HCT116 (cell line): ENCODE measurements at regions not wholly inside any gene's neighbourhood (a gene's known extent, or its start where the extent isn't known, plus 50 kb on each side); places are given as distances from the start of the nearest gene placed in this dataset.

Source experiments
- ATAC-seq: fragments of 200-7000 bp; cut with Tn5 transposase; 2 replicates; pipeline ENCODE4 v1.9.1; 2020; ENCODE audit warnings: mild to moderate bottlenecking, moderate library complexity
- BruUV-seq: library from RNA; stranded (reverse); fragments of 400-500 nt; replicated peaks from 2 replicates; lab custom pipeline; 2021; lab: Mats Ljungman, UMichigan
- CTCF ChIA-PET: fragments of 300-600 bp; sonication (Branson Sonifier 250); formaldehyde crosslinking; loops from one replicate; lab custom pipeline; 2021; ENCODE audit warnings: antibody characterized with exemption; lab: Charles Lee
- POLR2A ChIA-PET: fragments of 300-600, 350-600 bp; sonication (Branson Sonifier 250); formaldehyde crosslinking; loops from one replicate; lab custom pipeline; 2021; ENCODE audit warnings: antibody characterized with exemption; lab: Charles Lee
- RAD21 ChIA-PET, 2 experiments: fragments of 300-600 bp; sonication (Branson Sonifier 250); formaldehyde crosslinking; loops; one replicate each; lab custom pipeline; 2023; ENCODE audit warnings: low total read pairs in 2 of 2; ENCODE audit not compliant: uncharacterized antibody in 2 of 2, unreplicated experiment in 2 of 2, low non-redundant PET in 1 of 2; lab: Charles Lee
- DNase-seq: peaks from one replicate; pipeline ENCODE4 v3.0.0-alpha.2; 2010; ENCODE audit warnings: low read depth, low spot score
- H2AFZ ChIP-seq: fragments of 200-600 bp; shearing (Covaris generic), sonication (generic); 2 replicates; pipeline ENCODE4 v1.6.1; 2017; ENCODE audit warnings: low read depth, mixed run types, mixed read lengths, antibody characterized with exemption, low read length; ENCODE audit not compliant: poor library complexity, severe bottlenecking
- H3K27ac ChIP-seq: 2 replicates; pipeline ENCODE4 v1.5.1; 2012; ENCODE audit warnings: low read depth, low read length
- H3K27me3 ChIP-seq: fragments of 200-600 bp; sonication (generic); 2 replicates; pipeline ENCODE4 v1.6.1; 2016; ENCODE audit warnings: mixed run types, low read length, mixed read lengths; ENCODE audit not compliant: insufficient read depth
- H3K36me3 ChIP-seq, 2 experiments: fragments of 200-500 bp in 1 of 2; fragments of 200-600 bp in 1 of 2; sonication (Bioruptor generic) in 1 of 2; sonication (generic) in 1 of 2; 2 replicates each; pipeline versions ENCODE4 v1.5.1 to v1.6.1; 2014 to 2016; ENCODE audit warnings: low read length in 2 of 2, inconsistent platforms in 1 of 2, mixed read lengths in 1 of 2, mixed run types in 1 of 2; ENCODE audit not compliant: insufficient read depth in 2 of 2, control insufficient read depth in 1 of 2
- H3K4me1 ChIP-seq, 2 experiments: fragments of 200-600 bp in 1 of 2; sonication (generic) in 1 of 2; 2 replicates each; pipeline versions ENCODE4 v1.5.1 to v1.6.1; 2012 to 2017; ENCODE audit warnings: low read length in 2 of 2, inconsistent platforms in 1 of 2, mild to moderate bottlenecking in 1 of 2, mixed read lengths in 1 of 2, mixed run types in 1 of 2, moderate library complexity in 1 of 2; ENCODE audit not compliant: insufficient read depth in 2 of 2, control insufficient read depth in 1 of 2
- H3K4me2 ChIP-seq: fragments of 200-600 bp; sonication (generic); 2 replicates; pipeline ENCODE4 v1.6.1; 2017; ENCODE audit warnings: mixed run types, low read length, mixed read lengths
- H3K4me3 ChIP-seq, 2 experiments: fragments of 200-600 bp in 1 of 2; sonication (generic) in 1 of 2; replicated peaks in 1 of 2; 2 replicates each; pipeline ENCODE4 v1.5.1; 2011 to 2016; ENCODE audit warnings: low read length in 2 of 2, control low read depth in 1 of 2, low read depth in 1 of 2, mild to moderate bottlenecking in 1 of 2, mixed read lengths in 1 of 2, mixed run types in 1 of 2
- H3K79me2 ChIP-seq: fragments of 200-600 bp; sonication (generic); 2 replicates; pipeline ENCODE4 v1.6.1; 2017; ENCODE audit warnings: mild to moderate bottlenecking, mixed run types, low read length, moderate library complexity, mixed read lengths; ENCODE audit not compliant: insufficient read depth
- H3K9ac ChIP-seq: fragments of 200-600 bp; sonication (generic); 2 replicates; pipeline ENCODE4 v1.6.1; 2016; ENCODE audit warnings: low read length, mixed read lengths
- H3K9me2 ChIP-seq: fragments of 200-600 bp; sonication (generic), shearing (Covaris generic); 2 replicates; pipeline ENCODE4 v1.6.1; 2017; ENCODE audit warnings: mixed run types, mild to moderate bottlenecking, moderate library complexity; ENCODE audit not compliant: insufficient read depth
- H3K9me3 ChIP-seq, 2 experiments: fragments of 200-500 bp in 1 of 2; fragments of 200-600 bp in 1 of 2; sonication (Bioruptor generic) in 1 of 2; sonication (generic) in 1 of 2; 2 replicates each; pipeline ENCODE4 v1.6.1; 2014 to 2017; ENCODE audit warnings: low read length in 2 of 2, mixed read lengths in 2 of 2, inconsistent platforms in 1 of 2, low read depth in 1 of 2, mild to moderate bottlenecking in 1 of 2, mixed run types in 1 of 2, moderate library complexity in 1 of 2; ENCODE audit not compliant: control insufficient read depth in 1 of 2, insufficient read depth in 1 of 2
- H4K20me1 ChIP-seq: fragments of 200-600 bp; sonication (generic), shearing (Covaris generic); 2 replicates; pipeline ENCODE4 v1.6.1; 2017; ENCODE audit warnings: mixed run types, mild to moderate bottlenecking, moderate library complexity; ENCODE audit not compliant: insufficient read depth
- CBX3 ChIP-seq: IDR thresholded peaks from 2 replicates; pipeline ENCODE4 v1.6.1; 2012; ENCODE audit warnings: low read depth
- CEBPB ChIP-seq: IDR thresholded peaks from 2 replicates; pipeline ENCODE4 v1.6.1; 2012; ENCODE audit warnings: low read depth
- CTCF ChIP-seq, 3 experiments: fragments of 200-600 bp in 1 of 3; sonication (generic) in 1 of 3; IDR thresholded peaks in 2 of 3; conservative IDR thresholded peaks in 1 of 3; 2 replicates each; pipeline ENCODE4 v1.5.1; 2012 to 2017; ENCODE audit warnings: low read depth in 2 of 3, low read length in 2 of 3, antibody characterized with exemption in 1 of 3, borderline replicate concordance in 1 of 3, control low read depth in 1 of 3, mild to moderate bottlenecking in 1 of 3, mixed read lengths in 1 of 3, mixed run types in 1 of 3, moderate library complexity in 1 of 3; ENCODE audit not compliant: insufficient read depth in 1 of 3
- EGR1 ChIP-seq: IDR thresholded peaks from 2 replicates; pipeline ENCODE4 v1.6.1; 2012; ENCODE audit warnings: low read depth
- EZH2 ChIP-seq: fragments of 200-600 bp; sonication (generic); IDR thresholded peaks from 2 replicates; pipeline ENCODE4 v1.6.1; 2017; ENCODE audit warnings: antibody characterized with exemption, mixed run types
- EZH2phosphoT487 ChIP-seq: fragments of 200-600 bp; IDR thresholded peaks from 2 replicates; pipeline ENCODE4 v1.6.1; 2018; ENCODE audit warnings: antibody characterized with exemption, borderline replicate concordance
- JUND ChIP-seq: IDR thresholded peaks from 2 replicates; pipeline ENCODE4 v1.6.1; 2012
- POLR2A ChIP-seq: IDR thresholded peaks from 2 replicates; pipeline ENCODE4 v1.7.0; 2011; ENCODE audit warnings: borderline replicate concordance; ENCODE audit not compliant: insufficient read depth, insufficient read length; ENCODE audit errors: extremely low read depth
- POLR2AphosphoS5 ChIP-seq: IDR thresholded peaks from 2 replicates; pipeline ENCODE4 v1.6.1; 2011; ENCODE audit warnings: mild to moderate bottlenecking, low read depth, low read length, moderate library complexity
- RAD21 ChIP-seq: IDR thresholded peaks from 2 replicates; pipeline ENCODE4 v1.6.1; 2012; ENCODE audit warnings: low read depth, mild to moderate bottlenecking
- SIN3A ChIP-seq: IDR thresholded peaks from 2 replicates; pipeline ENCODE4 v1.6.1; 2012; ENCODE audit warnings: low read depth
- SRF ChIP-seq: IDR thresholded peaks from 2 replicates; pipeline ENCODE4 v1.6.1; 2012; ENCODE audit warnings: low read depth
- YY1 ChIP-seq: IDR thresholded peaks from 2 replicates; pipeline ENCODE4 v1.6.1; 2011; ENCODE audit warnings: low read length, low read depth, moderate library complexity, mild to moderate bottlenecking; ENCODE audit not compliant: insufficient replicate concordance; ENCODE audit errors: extremely low read depth
- ZBTB33 ChIP-seq: IDR thresholded peaks from 2 replicates; pipeline ENCODE4 v1.6.1; 2011; ENCODE audit warnings: mild to moderate bottlenecking, low read length, moderate library complexity; ENCODE audit not compliant: insufficient replicate concordance; ENCODE audit errors: extremely low read depth
- ZFX ChIP-seq: fragments of 450-650 bp; IDR thresholded peaks from 2 replicates; pipeline ENCODE4 v1.6.1; 2017
- ZNF274 ChIP-seq: fragments of 200-500 bp; sonication (Bioruptor generic); IDR thresholded peaks from 2 replicates; pipeline ENCODE4 v1.6.1; 2014; ENCODE audit warnings: mild to moderate bottlenecking, low read depth, low read length, inconsistent platforms
- intact Hi-C: fragments of 100-400 bp; cut with micrococcal nuclease; formaldehyde crosslinking; loops from 2 replicates; pipeline ENCODE4 v1.10.0; 2022

- H3K9me3 ChIP-seq: no peaks in the 10 kb centered on the region
- TF ChIP-seq JUND (no peak), EGR1 (no peak), SIN3A (no peak), RAD21 (no peak), POLR2AphosphoS5 (no peak), SRF (no peak), YY1 (no peak), CEBPB (no peak), ZBTB33 (no peak), POLR2A (no peak)
- no peak overlapping the region for H3K4me3 ChIP-seq
- H3K9ac ChIP-seq: no peak overlapping the region
- no peaks in the 10 kb centered on the region for H3K27me3 ChIP-seq
- H3K4me1 ChIP-seq: no peaks in the 10 kb centered on the region
- H4K20me1 ChIP-seq: no peaks in the 10 kb centered on the region
- ChIA-PET RAD21 (no interaction called here), CTCF (no interaction called here), POLR2A (no interaction called here)
- no peaks in the 10 kb centered on the region for H3K79me2 ChIP-seq
- H3K4me2 ChIP-seq: no peak overlapping the region
- BruUV-seq: no TSS peak
- DNase-seq (no peak), ATAC-seq (no peak)
- intact Hi-C loops: no loop called here
- no peaks in the 10 kb centered on the region for H3K9me2 ChIP-seq
- H3K27ac ChIP-seq: no peak overlapping the region
- H3K36me3 ChIP-seq: no peaks in the 10 kb centered on the region
- H2AFZ ChIP-seq: no peak overlapping the region
Measured at GRCh38 chr9:78688796-78689195, 391.9 kb downstream of the PSAT1 start.

GRCh38 chr9:78691542-78691941 lies 394.6 kb downstream of the PSAT1 start:
- Histone ChIP-seq H3K4me1 (no peaks in the 10 kb centered on the region), H3K79me2 (no peaks in the 10 kb centered on the region), H2AFZ (no peak overlapping the region), H3K27ac (no peak overlapping the region), H3K4me3 (no peak overlapping the region), H3K9me2 (no peaks in the 10 kb centered on the region), H3K27me3 (no peaks in the 10 kb centered on the region), H3K9me3 (no peaks in the 10 kb centered on the region), H3K4me2 (no peak overlapping the region), H3K36me3 (no peaks in the 10 kb centered on the region), H3K9ac (no peak overlapping the region), H4K20me1 (no peaks in the 10 kb centered on the region)
- intact Hi-C loops: no loop called here
- ATAC-seq: no peak
- ChIA-PET CTCF (no interaction called here), POLR2A (no interaction called here), RAD21 (no interaction called here)
- no TSS peak for BruUV-seq
- DNase-seq: no peak
- TF ChIP-seq CBX3: no peak
- no peak for TF ChIP-seq EZH2
- TF ChIP-seq CTCF (IDR thresholded peaks at IDR 0.05 in 2 of 3, conservative IDR thresholded peaks at IDR 0.05 in 1 of 3; ENCODE audit: borderline replicate concordance in 1 of 3, insufficient read depth in 1 of 3, low read depth in 2 of 3, low read length in 2 of 3): no peak
- TF ChIP-seq EZH2phosphoT487: no peak
- TF ChIP-seq SIN3A: no peak
- no peak for TF ChIP-seq POLR2AphosphoS5
- no peak for TF ChIP-seq POLR2A
- TF ChIP-seq ZFX: no peak
- no peak for TF ChIP-seq RAD21
- no peak for TF ChIP-seq ZNF274
